Stimulated activated CD4-positive, alpha-beta T cell treated with anti-CD3 and anti-CD28 coated beads, Interleukin-15, amount 100 ng/mL, for 48 hours (primary cell): ENCODE measurements at regions not wholly inside any gene's neighbourhood (a gene's known extent, or its start where the extent isn't known, plus 50 kb on each side); places are given as distances from the start of the nearest gene placed in this dataset.
"Not testable (repeated sequence)": the region's sequence is repeated elsewhere in the genome, so short reads cannot be mapped to it uniquely, and the experiment has no call there.

Source experiments
- DNase-seq, 2 donors: peaks; one replicate each; pipeline ENCODE4 v3.0.0-alpha.2; 2020; ENCODE audit warnings: low read depth in 2 of 2

DNA sequence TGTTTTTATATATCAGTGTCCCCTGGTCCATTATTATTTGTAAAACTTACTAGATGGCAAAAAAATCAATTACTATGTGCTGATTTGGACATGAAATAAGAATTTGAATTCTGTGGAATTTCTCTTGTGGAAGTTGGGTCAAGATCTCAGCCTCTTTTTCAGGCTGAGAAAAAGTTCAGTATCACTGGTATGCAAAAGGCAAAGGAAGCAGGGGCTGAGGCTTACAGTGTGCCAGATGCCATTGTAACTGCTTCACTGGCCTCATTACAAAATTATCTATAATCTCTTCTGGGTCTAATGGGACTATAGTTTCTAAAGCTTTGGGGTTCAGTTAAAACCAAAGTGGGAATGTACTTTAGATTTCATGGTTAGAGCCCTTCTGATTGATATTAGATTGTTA is 125.9 kb upstream of the SLC7A14 start:
- DNase-seq = no peak

- DNase-seq = no peak
These were observed 123.2 kb upstream of the SLC7A14 start for GRCh38 chr3:170709046-170709445.

DNA sequence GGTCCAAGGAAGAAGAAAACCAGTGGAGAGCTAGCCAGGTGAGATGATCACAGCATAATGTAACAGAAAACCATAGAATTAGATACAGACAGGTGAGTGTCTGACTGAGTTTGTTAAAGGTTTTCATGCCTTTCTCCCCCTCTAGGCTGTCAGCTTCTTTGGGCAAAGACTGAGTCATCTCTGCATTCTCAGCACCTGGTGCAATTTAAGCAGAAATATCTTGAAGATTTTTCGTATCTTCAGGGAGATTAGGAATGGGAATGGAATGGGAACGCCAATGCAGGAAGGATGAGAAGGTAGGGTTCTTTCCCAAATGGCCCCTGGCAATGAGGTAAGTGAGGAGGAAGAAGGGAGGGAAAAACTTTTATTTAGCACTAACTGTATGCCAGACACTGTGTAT is 122.0 kb upstream of the SLC7A14 start:
- DNase-seq = no peak

GRCh38 chr3:170705131-170705530 is 119.3 kb upstream of the SLC7A14 start:
- no peak for DNase-seq

- no peak for DNase-seq
These were observed 117.3 kb upstream of the SLC7A14 start for GRCh38 chr3:170703121-170703588.

- DNase-seq = no peak
These were observed 116.1 kb upstream of the SLC7A14 start for GRCh38 chr3:170701696-170702678.

DNA sequence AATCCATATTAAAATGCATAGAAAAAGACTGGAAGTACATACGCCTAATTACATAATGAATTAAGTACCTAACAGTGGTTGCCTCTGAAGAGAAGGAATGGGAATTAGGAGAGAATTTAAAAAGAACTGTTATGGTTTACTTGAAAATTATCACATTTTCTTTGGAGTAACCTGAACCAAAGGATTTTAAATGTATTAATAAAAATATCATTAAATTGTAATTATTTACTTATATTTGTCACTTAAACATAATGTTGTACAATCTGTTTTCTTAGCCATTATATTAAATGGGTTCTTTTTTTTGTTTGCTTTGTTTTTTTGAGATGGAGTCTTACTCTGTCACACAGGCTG is 114.2 kb upstream of the SLC7A14 start:
- no peak for DNase-seq

DNA sequence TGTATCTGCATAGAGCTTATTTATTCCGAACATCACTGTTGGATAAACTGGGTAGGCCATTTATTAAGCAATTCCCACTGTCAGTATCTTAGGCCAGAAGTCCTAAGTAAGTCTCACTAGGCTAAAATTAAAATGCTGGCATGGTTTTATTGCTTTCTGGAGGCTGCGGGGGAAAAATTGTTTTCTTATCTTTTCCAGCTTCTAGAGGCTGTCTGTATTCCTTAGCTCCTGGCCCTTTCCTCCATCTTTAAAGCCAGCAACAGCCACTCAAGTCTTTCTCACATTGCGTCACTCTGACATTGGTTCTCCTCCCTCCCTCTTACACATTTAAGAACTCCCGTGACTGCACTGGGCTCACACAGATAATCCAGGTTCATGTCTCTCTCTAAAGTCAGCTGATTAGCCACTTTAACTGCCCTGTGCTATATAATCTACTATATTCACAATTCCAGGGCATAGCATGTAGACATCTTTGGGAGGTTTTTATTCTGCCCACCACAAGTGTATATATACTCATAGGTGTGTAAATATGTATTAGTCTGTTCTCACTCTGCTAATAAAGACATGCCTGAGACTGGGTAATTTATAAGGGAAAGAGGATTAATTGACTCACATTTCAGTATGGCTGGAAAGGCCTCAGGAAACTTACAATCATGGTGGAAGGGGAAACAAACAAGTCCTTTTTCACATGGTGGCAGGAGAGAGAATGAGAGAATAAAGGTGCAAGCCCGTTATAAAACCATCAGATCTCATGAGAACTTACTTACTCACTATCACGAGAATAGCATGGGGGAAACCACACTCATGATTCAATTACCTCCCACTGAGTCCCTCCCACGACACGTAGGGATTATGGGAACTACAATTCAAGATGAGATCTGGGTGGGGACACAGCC is 113.5 kb upstream of the SLC7A14 start:
- DNase-seq = no peak

DNA sequence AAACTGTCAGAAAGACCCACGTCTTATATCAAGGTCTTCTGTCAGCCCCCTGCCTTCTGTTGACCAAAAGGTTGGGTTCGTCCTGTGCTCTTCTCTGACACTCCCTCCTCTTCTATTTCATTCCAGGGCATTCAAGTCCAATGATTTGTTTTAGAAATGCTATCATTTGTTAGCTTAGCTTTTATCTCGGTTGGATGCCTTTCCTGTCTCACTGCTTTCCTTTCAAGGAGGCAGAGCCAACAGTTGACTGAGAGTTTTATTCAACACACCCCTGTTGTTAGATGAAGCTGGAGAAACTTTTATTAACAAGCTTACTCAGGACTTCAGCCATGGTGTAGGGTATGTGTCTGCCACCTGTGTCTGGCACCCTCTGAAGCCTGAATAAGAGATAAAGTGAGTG is 112.0 kb upstream of the SLC7A14 start:
- DNase-seq = no peak

GRCh38 chr3:170697131-170697530 is 111.3 kb upstream of the SLC7A14 start:
- peak in 1 of 2 donors; percentile 3 for DNase-seq

DNA sequence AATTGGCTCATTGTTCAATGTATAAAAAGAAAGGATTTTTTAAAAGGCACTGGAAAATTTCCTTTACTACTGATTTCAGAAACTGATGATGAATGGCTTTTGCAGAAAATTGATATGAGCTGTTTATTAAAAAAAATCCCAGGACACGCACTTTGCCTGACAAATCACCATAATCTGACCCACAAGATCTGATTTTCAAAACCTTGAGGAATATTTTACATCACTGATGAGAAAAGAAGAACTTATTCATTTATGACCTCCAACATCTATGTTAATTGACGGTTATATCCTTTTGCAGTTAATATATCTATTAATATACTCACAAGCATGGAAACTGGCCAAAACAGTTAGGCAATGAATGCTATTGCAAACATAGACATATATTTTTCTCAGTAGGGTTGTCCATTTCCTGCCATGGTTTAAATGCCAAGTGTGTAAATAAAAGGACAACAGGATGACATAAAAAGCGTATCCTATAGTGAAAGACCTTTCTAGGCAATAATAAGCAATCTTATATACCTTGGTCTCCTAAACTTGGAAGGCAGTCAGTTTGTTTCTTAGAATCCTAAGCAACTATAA is 109.7 kb upstream of the SLC7A14 start:
- DNase-seq = no peak

GRCh38 chr3:170692720-170693119 is 106.8 kb upstream of the SLC7A14 start:
- no peak for DNase-seq

GRCh38 chr3:170690661-170690981 is 104.7 kb upstream of the SLC7A14 start:
- DNase-seq = no peak

DNA sequence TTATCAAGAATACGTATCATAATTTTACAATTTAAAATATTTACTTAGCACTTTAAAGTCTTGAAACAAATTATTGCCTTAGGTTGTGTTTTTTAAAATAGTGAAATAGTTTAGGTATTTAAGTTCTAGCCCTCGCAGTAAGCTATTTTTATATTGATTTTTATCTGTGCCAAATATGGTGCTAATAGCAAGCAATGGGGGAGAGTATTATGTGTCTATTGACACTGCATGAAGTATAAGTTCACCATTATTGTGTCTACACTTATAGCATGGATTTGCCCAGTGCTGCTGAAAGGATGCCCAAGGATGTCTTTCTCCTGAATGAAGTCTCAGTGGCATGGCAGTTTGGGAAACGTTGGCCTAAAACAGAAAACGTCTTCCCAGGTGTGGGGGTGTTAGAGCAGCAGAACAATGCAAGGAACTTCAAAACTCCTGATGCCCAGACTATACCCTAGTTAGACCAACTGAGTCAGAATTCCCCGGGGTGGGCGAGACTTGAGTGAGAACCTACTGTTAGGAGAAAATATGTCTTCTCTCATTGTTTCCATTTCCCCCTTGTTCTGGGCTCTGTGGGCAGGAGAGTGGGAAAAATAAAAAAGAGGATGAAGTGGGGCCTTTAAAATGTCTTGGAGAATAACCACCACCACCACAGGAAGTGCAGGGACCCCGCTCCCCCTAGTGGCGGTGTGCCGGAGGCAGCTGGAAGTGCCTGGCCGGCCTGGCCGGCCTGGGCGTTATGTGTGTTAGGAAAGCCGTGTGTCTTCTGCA is 104.2 kb upstream of the SLC7A14 start:
- peak; percentile 18 to 23 for DNase-seq

GRCh38 chr3:170689296-170689829 is 103.5 kb upstream of the SLC7A14 start:
- DNase-seq = no peak

DNA sequence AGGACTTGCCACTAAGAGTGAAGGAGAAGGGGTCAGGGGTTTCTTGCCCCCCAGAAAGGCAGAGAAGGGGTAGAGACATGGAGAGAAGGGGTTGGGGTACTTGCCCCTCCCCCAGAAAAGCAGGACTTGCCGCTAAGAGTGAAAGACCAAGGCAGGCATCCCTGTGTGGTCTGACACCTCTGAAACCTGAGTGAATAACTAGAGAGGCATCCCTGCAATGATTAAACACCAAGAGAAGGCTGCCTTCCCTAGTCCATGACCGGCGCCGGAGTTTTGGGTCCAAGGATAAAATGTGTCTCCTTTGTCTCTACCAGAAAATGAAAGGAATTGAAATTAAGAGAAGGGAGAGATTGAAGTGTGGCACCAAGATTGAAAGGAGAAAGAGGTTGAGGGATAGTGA is 102.3 kb upstream of the SLC7A14 start:
- not testable (repeated sequence) for DNase-seq

GRCh38 chr3:170680593-170680992 is 94.7 kb upstream of the SLC7A14 start:
- DNase-seq = no peak

DNA sequence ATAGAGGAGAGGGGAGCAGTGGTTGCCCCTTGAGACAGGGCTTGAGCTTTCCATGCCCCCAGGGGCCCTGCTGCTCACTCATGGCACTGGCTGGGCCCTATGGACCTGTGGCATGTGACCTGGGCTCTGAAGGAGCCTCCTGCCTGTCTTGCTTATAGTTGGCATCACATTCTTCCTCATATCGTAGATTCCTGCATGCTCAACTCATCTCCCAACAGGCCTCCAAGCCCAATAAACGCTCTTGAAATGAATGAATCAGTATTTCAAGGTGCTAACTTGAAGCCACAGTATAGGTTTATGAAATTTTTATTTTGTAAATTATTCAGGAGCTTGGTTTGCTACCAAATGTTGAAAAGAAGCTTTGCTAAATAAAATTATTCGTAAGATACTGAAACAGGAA is 93.3 kb upstream of the SLC7A14 start:
- no peak for DNase-seq

GRCh38 chr3:170670504-170670903 is 84.6 kb upstream of the SLC7A14 start:
- no peak for DNase-seq

- not testable (repeated sequence) for DNase-seq
These were observed 77.1 kb upstream of the SLC7A14 start for GRCh38 chr3:170662986-170663385.

- no peak for DNase-seq
These were observed 74.3 kb upstream of the SLC7A14 start for GRCh38 chr3:170660139-170660538.
